ENCODE measurements at regions not wholly inside any gene's neighbourhood (a gene's known extent, or its start where the extent isn't known, plus 50 kb on each side); places are given as distances from the start of the nearest gene placed in this dataset.

GRCh38 chr17:62126292-62126691 lies 61.2 kb upstream of the MED13 start:
- TF ChIP-seq EZH2phosphoT487 (IDR thresholded peaks at IDR 0.05; ENCODE audit: unreplicated experiment) (no peak), EZH2 (IDR thresholded peaks at IDR 0.05; ENCODE audit: low read depth, unreplicated experiment) (no peak), CTCF (conservative IDR thresholded peaks at IDR 0.05; ENCODE audit: low read depth in 2 of 2) (no peak), ZNF462 (CRISPR knock-in tag; IDR thresholded peaks at IDR 0.05) (no peak), POLR2AphosphoS5 (IDR thresholded peaks at IDR 0.05; ENCODE audit: low read depth) (no peak), REST (IDR thresholded peaks at IDR 0.05; ENCODE audit: unreplicated experiment) (no peak), CREB1 (CRISPR knock-in tag; IDR thresholded peaks at IDR 0.05; ENCODE audit: low read depth) (no peak), NANOG (IDR thresholded peaks at IDR 0.05; ENCODE audit: borderline replicate concordance) (no peak), ETS1 (IDR thresholded peaks at IDR 0.05) (no peak), ZNF331 (CRISPR knock-in tag; IDR thresholded peaks at IDR 0.05; ENCODE audit: low read depth) (no peak), JUNB (IDR thresholded peaks at IDR 0.05; ENCODE audit: unreplicated experiment) (no peak), STAT1 (IDR thresholded peaks at IDR 0.05; ENCODE audit: unreplicated experiment) (no peak)
